H1 (cell line): ENCODE measurements at regions not wholly inside any gene's neighbourhood (a gene's known extent, or its start where the extent isn't known, plus 50 kb on each side); places are given as distances from the start of the nearest gene placed in this dataset.

Experiments
- CTCF ChIA-PET: fragments of 300-600 bp; sonication (Branson Sonifier 250); formaldehyde crosslinking; loops from one replicate; lab custom pipeline; 2021; ENCODE audit not compliant: partially characterized antibody; lab: Charles Lee
- POLR2A ChIA-PET: fragments of 300-600 bp; sonication (Branson Sonifier 250); formaldehyde crosslinking; loops from one replicate; lab custom pipeline; 2021; ENCODE audit warnings: inconsistent platforms; ENCODE audit not compliant: partially characterized antibody; lab: Charles Lee
- DNase-seq, 2 experiments: peaks; one replicate each; pipeline versions ENCODE4 v3.0.0 to v3.0.0-alpha.2; 2010 to 2022; ENCODE audit warnings: low spot score in 2 of 2, low read depth in 1 of 2, mixed read lengths in 1 of 2
- FAIRE-seq: peaks from 2 replicates; lab custom pipeline; 2011; peaks lifted over from hg19 to GRCh38; lab: Jason Lieb, UNC
- H2AFZ ChIP-seq: 2 replicates; pipeline ENCODE4 v1.8.1; 2012; ENCODE audit warnings: low read length, inconsistent platforms
- H2AK5ac ChIP-seq: 2 replicates; pipeline ENCODE4 v1.6.1; 2013; ENCODE audit warnings: low read depth, low read length
- H2BK120ac ChIP-seq: replicated peaks from 2 replicates; pipeline ENCODE3; 2013; ENCODE audit warnings: low read depth, low read length, inconsistent platforms
- H2BK12ac ChIP-seq: 2 replicates; pipeline ENCODE4 v1.6.1; 2013; ENCODE audit warnings: low read depth, low read length
- H2BK15ac ChIP-seq: 2 replicates; pipeline ENCODE4 v1.6.1; 2013; ENCODE audit warnings: low read length
- H2BK20ac ChIP-seq: 2 replicates; pipeline ENCODE4 v1.6.1; 2013; ENCODE audit warnings: low read length
- H2BK5ac ChIP-seq: 2 replicates; pipeline ENCODE4 v1.6.1; 2013; ENCODE audit warnings: low read depth, low read length
- H3K14ac ChIP-seq: 2 replicates; pipeline ENCODE4 v1.6.1; 2013; ENCODE audit warnings: inconsistent platforms; ENCODE audit not compliant: insufficient read length
- H3K18ac ChIP-seq: 2 replicates; pipeline ENCODE4 v1.6.1; 2013; ENCODE audit warnings: low read length; ENCODE audit errors: extremely low read depth
- H3K23ac ChIP-seq: 2 replicates; pipeline ENCODE4 v1.6.1; 2013; ENCODE audit warnings: inconsistent platforms; ENCODE audit not compliant: insufficient read length
- H3K23me2 ChIP-seq: 2 replicates; pipeline ENCODE4 v1.6.1; 2013; ENCODE audit warnings: low read depth, low read length
- H3K27ac ChIP-seq: 2 replicates; pipeline ENCODE4 v1.6.1; 2011; ENCODE audit warnings: low read depth, low read length, inconsistent platforms
- H3K27me3 ChIP-seq, 4 experiments: replicated peaks in 1 of 4; 1 replicate in 1 of 4; 2 replicates in 3 of 4; pipeline versions ENCODE4 v1.6.1 to v1.8.1; 2011 to 2013; ENCODE audit warnings: low read length in 3 of 4, mild to moderate bottlenecking in 3 of 4, inconsistent platforms in 2 of 4, mixed read lengths in 2 of 4, moderate library complexity in 1 of 4; ENCODE audit not compliant: control insufficient read depth in 3 of 4, insufficient read depth in 3 of 4; ENCODE audit errors: extremely low read depth in 1 of 4
- H3K36me3 ChIP-seq, 4 experiments: 2 replicates each; pipeline versions ENCODE4 v1.6.1 to v1.8.1; 2011 to 2013; ENCODE audit warnings: mild to moderate bottlenecking in 4 of 4, low read length in 3 of 4, moderate library complexity in 2 of 4, control low read depth in 1 of 4, inconsistent platforms in 1 of 4; ENCODE audit not compliant: insufficient read depth in 4 of 4, control insufficient read depth in 2 of 4
- H3K4ac ChIP-seq: replicated peaks from 2 replicates; pipeline ENCODE3; 2013; ENCODE audit warnings: low read length, low read depth, mixed read lengths, inconsistent platforms; ENCODE audit not compliant: insufficient read length
- H3K4me1 ChIP-seq, 4 experiments: replicated peaks in 1 of 4; 1 replicate in 1 of 4; 2 replicates in 3 of 4; pipeline versions ENCODE4 v1.6.1 to v1.8.1; 2011 to 2013; ENCODE audit warnings: low read length in 3 of 4, inconsistent platforms in 2 of 4, mixed read lengths in 1 of 4; ENCODE audit not compliant: insufficient read depth in 4 of 4, control insufficient read depth in 3 of 4
- H3K4me2 ChIP-seq, 2 experiments: 2 replicates each; pipeline versions ENCODE4 v1.6.1 to v1.8.1; 2011 to 2013; ENCODE audit warnings: low read depth in 2 of 2, low read length in 2 of 2, control low read depth in 1 of 2, inconsistent platforms in 1 of 2, mild to moderate bottlenecking in 1 of 2; ENCODE audit not compliant: insufficient read depth in 1 of 2
- H3K4me3 ChIP-seq, 4 experiments: fragments of 200-600, 300-600 bp in 1 of 4; sonication (generic), shearing (Covaris generic), sonication (Bioruptor Twin) in 1 of 4; 2 replicates each; pipeline versions ENCODE4 v1.5.1 to v1.8.1; 2011 to 2016; ENCODE audit warnings: low read length in 4 of 4, low read depth in 3 of 4, control low read depth in 2 of 4, inconsistent platforms in 2 of 4, mild to moderate bottlenecking in 2 of 4, mixed read lengths in 1 of 4, moderate library complexity in 1 of 4; ENCODE audit not compliant: insufficient read depth in 2 of 4; ENCODE audit errors: extremely low read depth in 1 of 4
- H3K56ac ChIP-seq: replicated peaks from 2 replicates; pipeline ENCODE3; 2013; ENCODE audit warnings: low read depth, mild to moderate bottlenecking, mixed read lengths, low read length, inconsistent platforms; ENCODE audit not compliant: insufficient read length
- H3K79me1 ChIP-seq: 2 replicates; pipeline ENCODE4 v1.6.1; 2013; ENCODE audit warnings: low read depth, low read length, control low read depth
- H3K79me2 ChIP-seq, 2 experiments: 2 replicates each; pipeline versions ENCODE4 v1.6.1 to v1.8.1; 2012 to 2013; ENCODE audit warnings: low read length in 2 of 2, mild to moderate bottlenecking in 2 of 2, inconsistent platforms in 1 of 2; ENCODE audit not compliant: insufficient read depth in 2 of 2, control insufficient read depth in 1 of 2
- H3K9ac ChIP-seq, 4 experiments: replicated peaks in 1 of 4; 1 replicate in 1 of 4; 2 replicates in 3 of 4; pipeline versions ENCODE4 v1.6.1 to v1.8.1; 2011 to 2013; ENCODE audit warnings: low read depth in 3 of 4, low read length in 3 of 4, control low read depth in 2 of 4, mild to moderate bottlenecking in 2 of 4, moderate library complexity in 2 of 4, inconsistent platforms in 1 of 4; ENCODE audit errors: extremely low read depth in 1 of 4
- H3K9me3 ChIP-seq, 2 experiments: 2 replicates each; pipeline versions ENCODE4 v1.6.1 to v1.8.1; 2012 to 2013; ENCODE audit warnings: mild to moderate bottlenecking in 2 of 2, moderate library complexity in 2 of 2, control low read depth in 1 of 2, inconsistent platforms in 1 of 2, low read depth in 1 of 2, low read length in 1 of 2, mixed read lengths in 1 of 2; ENCODE audit not compliant: insufficient read depth in 2 of 2
- H4K20me1 ChIP-seq, 2 experiments: replicated peaks in 1 of 2; 2 replicates each; pipeline versions ENCODE3 to v1.8.1; 2011 to 2013; ENCODE audit warnings: inconsistent platforms in 2 of 2, low read length in 2 of 2, mild to moderate bottlenecking in 1 of 2; ENCODE audit not compliant: insufficient read depth in 2 of 2, control insufficient read depth in 1 of 2
- H4K5ac ChIP-seq: 2 replicates; pipeline ENCODE4 v1.6.1; 2013; ENCODE audit warnings: low read length, low read depth, mixed read lengths, inconsistent platforms; ENCODE audit not compliant: insufficient read length
- H4K8ac ChIP-seq: 2 replicates; pipeline ENCODE4 v1.8.0; 2013; ENCODE audit warnings: mild to moderate bottlenecking, moderate library complexity, low read length, inconsistent platforms; ENCODE audit not compliant: insufficient read depth; ENCODE audit errors: extremely low read depth
- H4K91ac ChIP-seq: replicated peaks from 2 replicates; pipeline ENCODE3; 2013; ENCODE audit warnings: low read length, mixed read lengths, inconsistent platforms; ENCODE audit not compliant: insufficient read length
- EGR1 ChIP-seq: IDR thresholded peaks from 2 replicates; pipeline ENCODE4 v1.6.1; 2011; ENCODE audit warnings: low read depth, low read length, borderline replicate concordance
- EP300 ChIP-seq, 2 experiments: IDR thresholded peaks; 1 replicate in 1 of 2; 2 replicates in 1 of 2; pipeline ENCODE4 v1.6.1; 2011 to 2012; ENCODE audit warnings: low read depth in 2 of 2, low read length in 2 of 2, mild to moderate bottlenecking in 2 of 2, borderline replicate concordance in 1 of 2, inconsistent platforms in 1 of 2, moderate library complexity in 1 of 2
- JUND ChIP-seq: IDR thresholded peaks from 2 replicates; pipeline ENCODE4 v1.6.1; 2011; ENCODE audit warnings: mild to moderate bottlenecking, improper control_type of control experiment, low read length
- POLR2AphosphoS5 ChIP-seq: IDR thresholded peaks from 2 replicates; pipeline ENCODE4 v1.6.1; 2011; ENCODE audit warnings: low read depth, low read length
- WGBS, 2 experiments: shearing (Covaris generic) in 1 of 2; methylation state at CpG; one replicate each; pipeline versions ENCODE4 v1.1.6 to v1.1.7; 2013 to 2015; ENCODE audit warnings: low lambda C conversion rate in 2 of 2, mixed read lengths in 2 of 2, inconsistent platforms in 1 of 2, low coverage in 1 of 2, missing lambda C conversion rate in 1 of 2; ENCODE audit not compliant: insufficient replicate concordance in 2 of 2, insufficient coverage in 1 of 2, insufficient read length in 1 of 2; ENCODE audit errors: extremely low coverage in 1 of 2, missing lambda C conversion rate in 1 of 2; 5-methylcytosine and 5-hydroxymethylcytosine counted together
- TF ChIP-seq, protein P1 (sequence below): IDR thresholded peaks from 2 replicates; pipeline ENCODE4 v1.6.1; 2011; ENCODE audit warnings: low read length, improper control_type of control experiment

- DNase-seq, result no peak
- Histone ChIP-seq H2BK20ac (no peak overlapping the region), H3K4me1 (no peaks in the 10 kb centered on the region; a peak in 1 of 7 replicates), H4K20me1 (no peaks in the 10 kb centered on the region), H4K8ac (no peak overlapping the region), H3K56ac (no peak overlapping the region), H3K36me3 (no peaks in the 10 kb centered on the region), H4K91ac (no peak overlapping the region), H2BK5ac (no peak overlapping the region), H2AFZ (no peak overlapping the region), H2AK5ac (no peak overlapping the region), H3K23ac (no peak overlapping the region), H3K4me2 (no peak overlapping the region), H3K4me3 (no peak overlapping the region), H3K9me3 (no peaks in the 10 kb centered on the region), H3K27ac (no peak overlapping the region), H2BK15ac (no peak overlapping the region), H3K79me1 (no peaks in the 10 kb centered on the region), H3K27me3 (no peaks in the 10 kb centered on the region), H2BK120ac (no peak overlapping the region), H3K79me2 (no peaks in the 10 kb centered on the region), H2BK12ac (no peak overlapping the region), H3K9ac (no peak overlapping the region), H3K18ac (no peak overlapping the region), H3K14ac (no peak overlapping the region), H4K5ac (no peak overlapping the region), H3K23me2 (no peaks in the 10 kb centered on the region), H3K4ac (no peak overlapping the region)
- CTCF ChIA-PET, result no interaction called here
- POLR2A ChIA-PET, result no interaction called here
- no peak for FAIRE-seq
- TF ChIP-seq, protein P1, sequence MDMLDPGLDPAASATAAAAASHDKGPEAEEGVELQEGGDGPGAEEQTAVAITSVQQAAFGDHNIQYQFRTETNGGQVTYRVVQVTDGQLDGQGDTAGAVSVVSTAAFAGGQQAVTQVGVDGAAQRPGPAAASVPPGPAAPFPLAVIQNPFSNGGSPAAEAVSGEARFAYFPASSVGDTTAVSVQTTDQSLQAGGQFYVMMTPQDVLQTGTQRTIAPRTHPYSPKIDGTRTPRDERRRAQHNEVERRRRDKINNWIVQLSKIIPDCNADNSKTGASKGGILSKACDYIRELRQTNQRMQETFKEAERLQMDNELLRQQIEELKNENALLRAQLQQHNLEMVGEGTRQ, result no peak
- no peak for TF ChIP-seq JUND
- no peak for TF ChIP-seq POLR2AphosphoS5
- TF ChIP-seq EGR1, result no peak
- no peak for TF ChIP-seq EP300 (IDR thresholded peaks at IDR 0.05; ENCODE audit: borderline replicate concordance in 1 of 2, low read depth in 2 of 2, low read length in 2 of 2)
- 62% methylated on average over 3 of the region's 3 CpGs; no CpG with 5 or more reads in 1 of the 2 experiments for WGBS, 2 experiments
Measured at GRCh38 chr12:75833268-75833667, 198.3 kb downstream of the PHLDA1 start.
